T-cell (primary cell): ENCODE measurements at regions not wholly inside any gene's neighbourhood (a gene's known extent, or its start where the extent isn't known, plus 50 kb on each side); places are given as distances from the start of the nearest gene placed in this dataset.
A peak's percentile ranks its signal among the peaks of the same experiment; 100 is the strongest.

Experiments
- ATAC-seq, 4 experiments: fragments of 200-7000 bp in 3 of 4; fragments of 150-1000 bp in 1 of 4; cut with Tn5 transposase; replicated peaks in 1 of 4; 1 replicate in 3 of 4; 2 replicates in 1 of 4; pipeline ENCODE4 v1.10.0; 2021; ENCODE audit warnings: moderate library complexity in 3 of 4, mild to moderate bottlenecking in 2 of 4, moderate number of reproducible peaks in 1 of 4
- CTCF ChIA-PET, 2 donors: fragments of 300-600 bp; sonication (Branson Sonifier 250); formaldehyde crosslinking; loops; one replicate each; lab custom pipeline; 2022; ENCODE audit warnings: antibody characterized with exemption in 2 of 2; lab: Charles Lee
- POLR2A ChIA-PET, 2 donors: fragments of 300-600 bp; sonication (Branson Sonifier 250); formaldehyde crosslinking; loops; one replicate each; lab custom pipeline; 2022; ENCODE audit warnings: antibody characterized with exemption in 2 of 2; lab: Charles Lee
- DNase-seq, 35 experiments: peaks; one replicate each; pipeline versions ENCODE4 v3.0.0 to v3.0.0-alpha.2; 2013 to 2023
- H3K27ac ChIP-seq: one replicate; pipeline ENCODE4 v1.5.1; 2013; ENCODE audit warnings: low read length
- H3K27me3 ChIP-seq, 2 experiments: replicated peaks in 1 of 2; 1 replicate in 1 of 2; 2 replicates in 1 of 2; pipeline versions ENCODE4 v1.6.1 to v1.7.0; 2013; ENCODE audit warnings: low read length in 1 of 2, mixed read lengths in 1 of 2; ENCODE audit not compliant: control insufficient read depth in 2 of 2, insufficient read depth in 2 of 2; ENCODE audit errors: extremely low read depth in 1 of 2
- H3K36me3 ChIP-seq, 2 donors: 1 replicate in 1 of 2; 2 replicates in 1 of 2; pipeline versions ENCODE4 v1.6.1 to v1.7.0; 2013; ENCODE audit warnings: low read length in 1 of 2; ENCODE audit not compliant: control insufficient read depth in 2 of 2, insufficient read depth in 1 of 2; ENCODE audit errors: extremely low read depth in 1 of 2
- H3K4me1 ChIP-seq, 2 experiments: 1 replicate in 1 of 2; 2 replicates in 1 of 2; pipeline versions ENCODE4 v1.6.1 to v1.7.0; 2013; ENCODE audit warnings: low read length in 2 of 2, mixed read lengths in 1 of 2; ENCODE audit not compliant: insufficient read depth in 2 of 2, control insufficient read depth in 1 of 2; ENCODE audit errors: extremely low read depth in 1 of 2
- H3K4me3 ChIP-seq, 2 donors: 1 replicate in 1 of 2; 2 replicates in 1 of 2; pipeline versions ENCODE4 v1.5.1 to v1.7.0; 2013; ENCODE audit warnings: mild to moderate bottlenecking in 2 of 2, low read length in 1 of 2, moderate library complexity in 1 of 2; ENCODE audit not compliant: control insufficient read depth in 1 of 2; ENCODE audit errors: extremely low read depth in 1 of 2
- H3K9me3 ChIP-seq: 2 replicates; pipeline ENCODE4 v1.7.0; 2013
- H3K27ac Mint-ChIP-seq, 2 donors: one replicate each; pipeline ENCODE4 v1.8.0; 2020 to 2021; ENCODE audit warnings: mild to moderate bottlenecking in 2 of 2, mixed read lengths in 2 of 2
- H3K27me3 Mint-ChIP-seq, 2 donors: one replicate each; pipeline ENCODE4 v1.8.0; 2021 to 2022; ENCODE audit warnings: mixed read lengths in 2 of 2
- H3K36me3 Mint-ChIP-seq: one replicate; pipeline ENCODE4 v1.8.0; 2021; ENCODE audit warnings: mixed read lengths
- H3K4me1 Mint-ChIP-seq, 3 donors: one replicate each; pipeline ENCODE4 v1.8.0; 2020 to 2022; ENCODE audit warnings: mixed read lengths in 3 of 3, mild to moderate bottlenecking in 1 of 3
- H3K4me3 Mint-ChIP-seq, 3 donors: one replicate each; pipeline ENCODE4 v1.8.0; 2020 to 2022; ENCODE audit warnings: mild to moderate bottlenecking in 3 of 3, mixed read lengths in 3 of 3, moderate library complexity in 3 of 3
- H3K9me3 Mint-ChIP-seq, 3 donors: one replicate each; pipeline ENCODE4 v1.8.0; 2020 to 2022; ENCODE audit warnings: mixed read lengths in 3 of 3
- WGBS: methylation state at CpG from one replicate; pipeline ENCODE4 v1.1.5; 2013; ENCODE audit warnings: missing lambda C conversion rate; ENCODE audit not compliant: insufficient coverage; 5-methylcytosine and 5-hydroxymethylcytosine counted together

GRCh38 chr12:89861086-89861485 lies 152.4 kb upstream of the ATP2B1 start:
- H3K9me3 Mint-ChIP-seq = peaks cover 0 to 7% (median 4%) of the 10 kb centered on the region in 3 donors
- H3K27ac Mint-ChIP-seq = peak overlapping the region; percentile 89 to 95
- Histone ChIP-seq H3K27ac (no peak overlapping the region), H3K9me3 (no peaks in the 10 kb centered on the region), H3K4me3 (no peak overlapping the region), H3K36me3 (no peaks in the 10 kb centered on the region), H3K4me1 (peaks cover 29 to 42% of the 10 kb centered on the region in 2 experiments), H3K27me3 (no peaks in the 10 kb centered on the region)
- H3K27me3 Mint-ChIP-seq = no peaks in the 10 kb centered on the region
- ChIA-PET CTCF (no interaction called here), POLR2A (interaction anchor here (0.7 to 1.0 kb wide), 2 partner anchors 23 to 33 kb away, joined by 3 read pairs; no protein-coding TSS in a partner anchor)
- whole genome bisulfite sequencing = 100% methylated on average over 1 of the region's 3 CpGs
- H3K4me1 Mint-ChIP-seq = peaks cover 73 to 85% (median 80%) of the 10 kb centered on the region in 3 donors
- H3K4me3 Mint-ChIP-seq = no peak overlapping the region
- H3K36me3 Mint-ChIP-seq = peaks cover 5% of the 10 kb centered on the region
- DNase-seq (no peak), ATAC-seq (no peak)

- Mint-ChIP-seq H3K9me3 (no peaks in the 10 kb centered on the region), H3K27ac (peak overlapping the region; percentile 3 to 41), H3K4me1 (peaks cover 74 to 85% (median 83%) of the 10 kb centered on the region in 3 donors), H3K36me3 (no peaks in the 10 kb centered on the region), H3K4me3 (no peak overlapping the region), H3K27me3 (no peaks in the 10 kb centered on the region)
- no peaks in the 10 kb centered on the region for H3K9me3 ChIP-seq
- no peak overlapping the region for H3K27ac ChIP-seq
- ATAC-seq (no peak), DNase-seq (peak in 1 of 35 experiments; percentile 40)
- H3K36me3 ChIP-seq = no peaks in the 10 kb centered on the region
- H3K4me1 ChIP-seq = peaks cover 29 to 44% of the 10 kb centered on the region in 2 experiments
- ChIA-PET CTCF (no interaction called here), POLR2A (interaction anchor here in 1 of 2 donors (0.6 kb wide), 1 partner anchor 133 kb away, joined by 5 read pairs; no protein-coding TSS in a partner anchor)
- no peaks in the 10 kb centered on the region for H3K27me3 ChIP-seq
- H3K4me3 ChIP-seq = no peak overlapping the region
- 70% methylated on average over 1 of the region's 1 CpG for WGBS
Observed at GRCh38 chr12:89859508-89860220, 151.0 kb upstream of the ATP2B1 start.

GRCh38 chr12:89858718-89859117 lies 150.1 kb upstream of the ATP2B1 start:
- H3K27me3 ChIP-seq = no peaks in the 10 kb centered on the region
- no peak overlapping the region for H3K4me3 ChIP-seq
- DNase-seq (no peak), ATAC-seq (no peak)
- no peaks in the 10 kb centered on the region for H3K27me3 Mint-ChIP-seq
- no peaks in the 10 kb centered on the region for H3K9me3 ChIP-seq
- CTCF ChIA-PET = no interaction called here
- no peak overlapping the region for H3K27ac ChIP-seq
- peaks cover 65 to 75% (median 74%) of the 10 kb centered on the region in 3 donors for H3K4me1 Mint-ChIP-seq
- H3K36me3 Mint-ChIP-seq = no peaks in the 10 kb centered on the region
- peak overlapping the region in 1 of 2 donors; percentile 7 for H3K27ac Mint-ChIP-seq
- H3K9me3 Mint-ChIP-seq = no peaks in the 10 kb centered on the region
- H3K4me1 ChIP-seq = peaks cover 22 to 36% of the 10 kb centered on the region in 2 experiments
- POLR2A ChIA-PET = interaction anchor here in 1 of 2 donors (0.5 kb wide), 1 partner anchor 331 kb away, joined by 3 read pairs; no protein-coding TSS in a partner anchor
- no peaks in the 10 kb centered on the region for H3K36me3 ChIP-seq
- H3K4me3 Mint-ChIP-seq = no peak overlapping the region
- WGBS = 42% methylated on average over 1 of the region's 3 CpGs

- DNase-seq = no peak
- H3K36me3 Mint-ChIP-seq = no peaks in the 10 kb centered on the region
- POLR2A ChIA-PET = interaction anchor here in 1 of 2 donors (0.5 kb wide), 1 partner anchor 30 kb away, joined by 6 read pairs; no protein-coding TSS in a partner anchor
- no peaks in the 10 kb centered on the region for H3K9me3 ChIP-seq
- no peaks in the 10 kb centered on the region for H3K27me3 Mint-ChIP-seq
- H3K4me3 ChIP-seq = no peak overlapping the region
- ATAC-seq = no peak
- no peak overlapping the region for H3K27ac Mint-ChIP-seq
- H3K9me3 Mint-ChIP-seq = no peaks in the 10 kb centered on the region
- H3K4me1 ChIP-seq = peaks cover 15 to 28% of the 10 kb centered on the region in 2 experiments
- 100% methylated on average over 4 of the region's 6 CpGs for WGBS
- CTCF ChIA-PET = no interaction called here
- H3K27me3 ChIP-seq = no peaks in the 10 kb centered on the region
- H3K4me1 Mint-ChIP-seq = peaks cover 55 to 66% (median 64%) of the 10 kb centered on the region in 3 donors
- no peaks in the 10 kb centered on the region for H3K36me3 ChIP-seq
- no peak overlapping the region for H3K27ac ChIP-seq
- no peak overlapping the region for H3K4me3 Mint-ChIP-seq
Observed at GRCh38 chr12:89857652-89858274, 149.1 kb upstream of the ATP2B1 start.

- no peak overlapping the region for H3K27ac ChIP-seq
- peak in 1 of 35 experiments; percentile 31 for DNase-seq
- no peaks in the 10 kb centered on the region for H3K36me3 Mint-ChIP-seq
- no CpG with 5 or more reads among the region's 1 CpG for WGBS
- no peaks in the 10 kb centered on the region for H3K9me3 ChIP-seq
- peaks cover 5 to 16% of the 10 kb centered on the region in 2 experiments for H3K4me1 ChIP-seq
- no peaks in the 10 kb centered on the region for H3K27me3 ChIP-seq
- no peaks in the 10 kb centered on the region for H3K27me3 Mint-ChIP-seq
- no peaks in the 10 kb centered on the region for H3K36me3 ChIP-seq
- peak in 3 of 4 experiments; percentile 38 to 68 (median 65) for ATAC-seq
- ChIA-PET CTCF (interaction anchor here in 1 of 2 donors (0.6 kb wide), 1 partner anchor 128 kb away, joined by 3 read pairs; no protein-coding TSS in a partner anchor), POLR2A (interaction anchor here (0.5 to 0.6 kb wide), 2 partner anchors 105 to 169 kb away, joined by 3 to 4 read pairs; no protein-coding TSS in a partner anchor)
- H3K9me3 Mint-ChIP-seq = no peaks in the 10 kb centered on the region
- peak overlapping the region in 1 of 3 donors; percentile 18 for H3K4me3 Mint-ChIP-seq
- H3K4me1 Mint-ChIP-seq = peaks cover 46 to 53% (median 51%) of the 10 kb centered on the region in 3 donors
- no peak overlapping the region for H3K4me3 ChIP-seq
- H3K27ac Mint-ChIP-seq = peak overlapping the region; percentile 40 to 69
Observed at GRCh38 chr12:89856431-89856830, 147.8 kb upstream of the ATP2B1 start.

- no peak overlapping the region for H3K27ac ChIP-seq
- no peaks in the 10 kb centered on the region for H3K4me1 Mint-ChIP-seq
- no peak overlapping the region for H3K4me3 Mint-ChIP-seq
- ATAC-seq (no peak), DNase-seq (no peak)
- H3K27me3 ChIP-seq = no peaks in the 10 kb centered on the region
- 95% methylated on average over 8 of the region's 8 CpGs for WGBS
- H3K4me1 ChIP-seq = no peaks in the 10 kb centered on the region
- POLR2A ChIA-PET = no interaction called here
- H3K9me3 Mint-ChIP-seq = no peaks in the 10 kb centered on the region
- no peaks in the 10 kb centered on the region for H3K9me3 ChIP-seq
- no peak overlapping the region for H3K27ac Mint-ChIP-seq
- CTCF ChIA-PET = no interaction called here
- H3K36me3 Mint-ChIP-seq = no peaks in the 10 kb centered on the region
- no peaks in the 10 kb centered on the region for H3K36me3 ChIP-seq
- H3K4me3 ChIP-seq = no peak overlapping the region
- no peaks in the 10 kb centered on the region for H3K27me3 Mint-ChIP-seq
Observed at GRCh38 chr12:89848732-89849131, 140.1 kb upstream of the ATP2B1 start.
